K562 (cell line): ENCODE measurements at regions not wholly inside any gene's neighbourhood (a gene's known extent, or its start where the extent isn't known, plus 50 kb on each side); places are given as distances from the start of the nearest gene placed in this dataset.
A peak's percentile ranks its signal among the peaks of the same experiment; 100 is the strongest.

ENCODE experiments used
- ATAC-seq: fragments of 200-7000 bp; cut with Tn5 transposase; 3 replicates; pipeline ENCODE4 v1.9.1; 2020; ENCODE audit warnings: moderate library complexity
- BruUV-seq: library from RNA; stranded (reverse); fragments of 400-500 nt; replicated peaks from 2 replicates; lab custom pipeline; 2021; lab: Mats Ljungman, UMichigan
- CTCF ChIA-PET: fragments of 300-600 bp; formaldehyde crosslinking; extraction: SDS; loops from one replicate; lab custom pipeline; 2021; ENCODE audit warnings: low intra/inter-chr PET ratio; lab: Yijun Ruan, JAX
- POLR2A ChIA-PET: fragments of 300-600, 350-650 bp; sonication (Branson Sonifier 250); formaldehyde crosslinking; extraction: SDS; loops from one replicate; lab custom pipeline; 2021; ENCODE audit warnings: antibody characterized with exemption, inconsistent platforms; lab: Yijun Ruan, JAX
- DNase-seq, 4 experiments: peaks; one replicate each; pipeline versions ENCODE4 v3.0.0 to v3.0.0-alpha.2; 2011 to 2018; ENCODE audit warnings: low spot score in 3 of 4, mixed read lengths in 3 of 4; ENCODE audit errors: extremely low read depth in 1 of 4
- FAIRE-seq: peaks from 2 replicates; lab custom pipeline; 2011; peaks lifted over from hg19 to GRCh38; lab: Jason Lieb, UNC
- H2AFZ ChIP-seq: 2 replicates; pipeline ENCODE4 v1.6.0; 2011; ENCODE audit warnings: low read depth, low read length, control low read depth, inconsistent platforms
- H3K27ac ChIP-seq: fragments of 200-600 bp; 3 replicates; pipeline ENCODE4 v1.8.0; 2011; ENCODE audit warnings: low read depth, mild to moderate bottlenecking, control low read depth, inconsistent platforms, low read length, moderate library complexity, mixed read lengths; ENCODE audit errors: extremely low read depth
- H3K27me3 ChIP-seq, 2 experiments: fragments of 300-600 bp in 1 of 2; 2 replicates in 1 of 2; 3 replicates in 1 of 2; pipeline versions ENCODE4 v1.6.0 to v1.8.0; 2011; ENCODE audit warnings: inconsistent platforms in 2 of 2, low read length in 2 of 2, mild to moderate bottlenecking in 1 of 2, mixed read lengths in 1 of 2, moderate library complexity in 1 of 2; ENCODE audit not compliant: control insufficient read depth in 2 of 2, insufficient read depth in 2 of 2
- H3K36me3 ChIP-seq: fragments of 300-600 bp; 3 replicates; pipeline ENCODE4 v1.8.0; 2011; ENCODE audit warnings: mild to moderate bottlenecking, low read length, inconsistent platforms; ENCODE audit not compliant: control insufficient read depth, insufficient read depth
- H3K4me1 ChIP-seq, 2 experiments: fragments of 200-600 bp in 1 of 2; replicated peaks in 1 of 2; 2 replicates in 1 of 2; 3 replicates in 1 of 2; pipeline versions ENCODE4 v1.5.1 to v1.8.0; 2011; ENCODE audit warnings: inconsistent platforms in 2 of 2, low read length in 2 of 2, mild to moderate bottlenecking in 1 of 2, mixed read lengths in 1 of 2, moderate library complexity in 1 of 2; ENCODE audit not compliant: control insufficient read depth in 2 of 2, insufficient read depth in 2 of 2
- H3K4me2 ChIP-seq: 2 replicates; pipeline ENCODE4 v1.6.1; 2011; ENCODE audit warnings: low read length, control low read depth, inconsistent platforms, mixed read lengths; ENCODE audit not compliant: insufficient read depth
- H3K4me3 ChIP-seq: fragments of 200-600 bp; sonication (generic), shearing (Covaris generic); 2 replicates; pipeline ENCODE4 v1.5.1; 2016; ENCODE audit warnings: control low read depth, inconsistent platforms
- H3K79me2 ChIP-seq: fragments of 200-600 bp; 3 replicates; pipeline ENCODE4 v1.8.0; 2011; ENCODE audit warnings: low read length, inconsistent platforms; ENCODE audit not compliant: control insufficient read depth, insufficient read depth
- H3K9ac ChIP-seq, 2 experiments: 2 replicates each; pipeline versions ENCODE4 v1.6.0 to v1.6.1; 2011; ENCODE audit warnings: low read depth in 2 of 2, low read length in 2 of 2, control low read depth in 1 of 2, inconsistent platforms in 1 of 2, mild to moderate bottlenecking in 1 of 2, mixed read lengths in 1 of 2; ENCODE audit not compliant: insufficient read depth in 1 of 2
- H3K9me1 ChIP-seq: one replicate; pipeline ENCODE4 v1.6.0; 2011; ENCODE audit warnings: inconsistent platforms, mild to moderate bottlenecking, low read length, moderate library complexity; ENCODE audit not compliant: control insufficient read depth, insufficient read depth
- H3K9me3 ChIP-seq: replicated peaks from 2 replicates; pipeline ENCODE4 v1.5.1; 2011; ENCODE audit warnings: low read depth, low read length, inconsistent platforms; ENCODE audit not compliant: control insufficient read depth, insufficient read depth
- H4K20me1 ChIP-seq: replicated peaks from 2 replicates; pipeline ENCODE4 v1.6.1; 2011; ENCODE audit warnings: low read length, inconsistent platforms, mixed read lengths; ENCODE audit not compliant: control insufficient read depth, insufficient read depth
- TAL1 ChIP-seq: fragments of 450-650 bp; IDR thresholded peaks from 2 replicates; pipeline ENCODE4 v1.6.1; 2016; ENCODE audit warnings: mild to moderate bottlenecking
- ZBTB40 ChIP-seq, 2 experiments: fragments of 450-650 bp in 1 of 2; sonication (generic) in 1 of 2; formaldehyde crosslinking in 1 of 2; IDR thresholded peaks; 2 replicates each; pipeline versions ENCODE4 v1.7.1 to v1.9.0; 2016 to 2022; ENCODE audit warnings: inconsistent platforms in 1 of 2, mild to moderate bottlenecking in 1 of 2, missing genetic modification reagents in 1 of 2
- WGBS: fragments of 100-300 bp; shearing (Covaris generic); methylation state at CpG from one replicate; pipeline ENCODE4 v1.1.6; 2016; ENCODE audit warnings: low coverage, mixed read lengths; ENCODE audit not compliant: insufficient coverage; ENCODE audit errors: missing lambda C conversion rate; 5-methylcytosine and 5-hydroxymethylcytosine counted together
- in situ Hi-C: fragments of 300-500 bp; cut with MboI; formaldehyde crosslinking; loops from 4 replicates; pipeline ENCODE4 v1.15.0; 2018; ENCODE audit warnings: inconsistent platforms, mixed read lengths
- intact Hi-C: fragments of 100-400 bp; cut with micrococcal nuclease; formaldehyde crosslinking; loops from 2 replicates; pipeline ENCODE4 v1.14.2; 2022

DNA sequence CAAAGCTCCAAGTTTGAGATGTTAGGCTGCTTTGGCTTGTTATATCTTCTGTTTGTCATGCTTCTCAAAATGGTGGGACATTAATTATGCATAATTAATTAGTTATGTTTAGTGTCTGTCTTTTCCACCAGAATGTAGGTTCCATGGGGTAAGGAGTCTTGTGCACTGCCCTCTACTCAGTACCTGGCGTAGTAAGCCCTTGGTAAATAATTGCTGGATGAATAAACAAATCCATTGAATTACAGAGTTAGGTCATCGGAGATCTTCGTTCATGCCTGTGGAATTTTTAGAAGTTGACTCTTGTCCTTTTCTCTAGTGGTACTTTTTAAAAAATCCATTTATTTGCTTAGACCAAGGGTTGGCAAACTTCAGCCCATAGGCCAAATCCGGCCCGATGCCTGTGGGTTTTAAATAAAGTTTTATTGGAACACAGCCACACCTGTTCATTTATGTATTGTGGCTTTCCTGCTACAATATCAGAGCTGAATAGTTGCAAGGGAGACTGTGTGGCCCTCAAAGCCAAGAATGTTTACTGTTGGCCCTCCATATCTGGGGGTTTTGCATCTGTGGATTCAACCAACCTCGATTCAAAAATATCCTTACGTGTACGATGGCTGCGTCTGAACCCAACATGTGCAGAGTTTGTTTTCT is 524.8 kb upstream of the EEF2KMT start:
- H2AFZ ChIP-seq = no peak overlapping the region
- 5% methylated on average over 9 of the region's 9 CpGs for WGBS
- intact Hi-C loops = no loop called here
- H3K9me1 ChIP-seq = no peaks in the 10 kb centered on the region
- H3K27ac ChIP-seq = no peak overlapping the region
- POLR2A ChIA-PET = no interaction called here
- in situ Hi-C loops = loop anchor here (25.0 kb wide), 1 partner anchor 385 kb away; no protein-coding TSS in a partner anchor
- DNase-seq = no peak
- no peaks in the 10 kb centered on the region for H4K20me1 ChIP-seq
- H3K4me2 ChIP-seq = no peak overlapping the region
- H3K4me3 ChIP-seq = no peak overlapping the region
- no peak for FAIRE-seq
- ATAC-seq = no peak
- CTCF ChIA-PET = no interaction called here
- no peaks in the 10 kb centered on the region for H3K9me3 ChIP-seq
- no peaks in the 10 kb centered on the region for H3K79me2 ChIP-seq
- BruUV-seq = no TSS peak
- no peaks in the 10 kb centered on the region for H3K4me1 ChIP-seq
- H3K27me3 ChIP-seq = peaks cover 0 to 23% of the 10 kb centered on the region in 2 experiments; a peak in 4 of 5 replicates
- TF ChIP-seq TAL1 (no peak), ZBTB40 (IDR thresholded peaks at IDR 0.05) (peak; percentile 81), ZBTB40 (CRISPR knock-in tag; IDR thresholded peaks at IDR 0.05) (no peak)
- H3K9ac ChIP-seq = no peak overlapping the region
- H3K36me3 ChIP-seq = no peaks in the 10 kb centered on the region
